Choroid plexus epithelial cell (primary cell): ENCODE measurements at regions not wholly inside any gene's neighbourhood (a gene's known extent, or its start where the extent isn't known, plus 50 kb on each side); places are given as distances from the start of the nearest gene placed in this dataset.

Experiments
- DNase-seq: peaks from one replicate; pipeline ENCODE4 v3.0.0-alpha.2; 2010; ENCODE audit warnings: low read depth
- H3K4me3 ChIP-seq: 2 replicates; pipeline ENCODE4 v1.5.1; 2011; ENCODE audit warnings: low read depth, mild to moderate bottlenecking, control low read depth, low read length, moderate library complexity
- CTCF ChIP-seq: conservative IDR thresholded peaks from 2 replicates; pipeline ENCODE4 v1.5.1; 2011; ENCODE audit warnings: low read depth, mild to moderate bottlenecking, control low read depth, inconsistent platforms, low read length, moderate library complexity

DNA sequence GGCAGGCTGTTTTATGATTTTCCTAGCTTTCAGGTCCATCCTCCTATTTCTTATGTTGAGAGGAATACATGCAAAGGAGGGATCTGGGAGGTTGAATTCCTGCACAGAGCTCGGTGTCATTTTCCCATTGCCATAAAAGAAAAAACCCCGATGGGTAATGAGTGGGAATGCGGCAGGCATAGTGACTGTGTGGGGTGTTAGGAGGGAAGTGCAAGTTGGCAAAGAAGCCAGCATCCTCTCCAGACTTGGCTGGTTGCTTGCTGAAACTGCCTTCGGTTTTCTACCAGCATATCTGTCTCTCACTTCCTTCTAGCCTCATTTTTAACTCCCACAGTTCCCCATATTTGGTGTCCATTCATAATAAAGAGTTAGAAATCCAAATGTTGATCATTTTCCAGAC, 1046.1 kb downstream of the SLC6A15 start:
- no peak overlapping the region for H3K4me3 ChIP-seq
- DNase-seq: no peak
- TF ChIP-seq CTCF: no peak

DNA sequence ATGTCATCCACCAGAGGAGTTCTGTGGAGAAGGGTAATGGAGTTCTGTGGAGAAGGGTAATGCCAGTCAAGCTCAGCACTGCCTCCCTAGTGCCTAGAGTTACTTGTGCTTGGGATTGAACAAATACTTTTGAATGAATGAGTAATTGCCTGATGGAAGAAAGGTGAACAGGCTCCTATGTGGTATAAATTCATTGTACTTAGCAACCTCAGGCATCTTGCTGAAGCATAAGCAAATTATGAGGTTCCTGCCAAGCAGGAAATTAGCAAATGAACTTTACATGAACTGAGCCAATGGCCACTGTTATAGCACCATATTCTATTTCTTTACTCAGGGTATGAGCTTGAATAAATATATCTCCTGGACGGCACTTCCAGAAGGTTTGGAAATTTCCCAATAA, 1047.2 kb downstream of the SLC6A15 start:
- no peak for TF ChIP-seq CTCF
- DNase-seq: peak; percentile 18
- no peak overlapping the region for H3K4me3 ChIP-seq

DNA sequence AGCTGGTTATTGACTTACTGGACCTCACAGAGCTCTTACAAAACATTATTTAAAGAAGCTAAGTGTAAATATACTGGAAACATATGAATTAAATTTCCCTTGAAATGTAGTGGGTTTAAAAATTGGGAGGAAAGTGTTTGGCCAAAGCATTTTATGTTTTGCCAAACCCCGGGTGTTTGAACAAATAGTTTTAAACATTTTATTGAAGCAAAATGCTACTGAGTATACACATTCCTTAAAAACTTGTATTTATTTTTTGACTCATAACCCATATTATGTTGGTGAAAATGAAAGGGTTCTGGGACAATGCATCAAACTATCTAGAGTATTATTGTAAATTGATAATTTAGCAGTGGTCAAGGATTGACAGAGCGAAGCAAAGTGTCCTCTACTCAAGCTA, 1048.5 kb downstream of the SLC6A15 start:
- no peak overlapping the region for H3K4me3 ChIP-seq
- TF ChIP-seq CTCF: no peak
- no peak for DNase-seq

DNA sequence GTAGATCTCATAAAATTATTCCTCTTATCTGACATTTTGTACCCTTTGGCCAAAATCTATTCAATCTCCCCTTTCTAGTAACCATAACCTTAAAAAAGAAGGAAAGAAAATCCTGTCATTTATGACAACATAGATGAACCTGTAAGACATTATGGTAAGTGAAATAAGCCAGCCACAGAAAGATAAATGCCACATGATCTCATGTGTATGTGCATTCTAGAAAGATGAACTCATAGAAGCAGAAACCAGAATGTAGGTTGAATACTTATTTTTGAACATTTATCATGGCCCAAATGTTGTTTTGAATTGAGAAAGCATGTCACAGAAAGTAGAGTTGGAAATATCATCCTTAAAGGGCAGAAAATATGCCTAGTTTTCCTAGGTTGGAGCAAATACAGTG, 1053.6 kb downstream of the SLC6A15 start:
- no peak overlapping the region for H3K4me3 ChIP-seq
- peak; percentile 19 for DNase-seq
- no peak for TF ChIP-seq CTCF

GRCh38 chr12:83856803-83857202, 1055.8 kb downstream of the SLC6A15 start:
- TF ChIP-seq CTCF: no peak
- no peak for DNase-seq
- no peak overlapping the region for H3K4me3 ChIP-seq

DNA sequence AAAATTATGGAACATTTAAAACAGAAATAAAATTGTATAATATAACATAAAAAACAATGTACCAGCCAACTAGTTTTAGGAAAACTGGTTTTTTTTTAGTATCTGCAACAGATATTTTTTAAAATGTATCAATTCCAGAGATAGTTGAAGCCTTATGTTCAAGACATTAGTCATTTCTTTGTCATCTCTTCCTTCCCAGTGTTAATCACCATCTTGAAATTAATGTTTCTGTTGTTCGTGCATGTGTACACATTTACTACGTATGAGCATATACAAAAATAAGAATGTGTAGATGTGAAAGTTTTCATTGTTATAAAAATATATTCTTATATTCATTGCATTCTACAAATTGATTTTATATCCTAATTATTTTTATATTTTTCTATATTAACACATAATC, 1062.1 kb downstream of the SLC6A15 start:
- no peak for DNase-seq
- TF ChIP-seq CTCF: no peak
- no peak overlapping the region for H3K4me3 ChIP-seq

- H3K4me3 ChIP-seq: no peak overlapping the region
- no peak for DNase-seq
- no peak for TF ChIP-seq CTCF
Observed at GRCh38 chr12:83848702-83849101, 1063.9 kb downstream of the SLC6A15 start.
